DMS79 (cell line): ENCODE measurements at regions not wholly inside any gene's neighbourhood (a gene's known extent, or its start where the extent isn't known, plus 50 kb on each side); places are given as distances from the start of the nearest gene placed in this dataset.
"Not testable (repeated sequence)": the region's sequence is repeated elsewhere in the genome, so short reads cannot be mapped to it uniquely, and the experiment has no call there.

Experiments
- DNase-seq: peaks from one replicate; lab custom pipeline; 2025; lab: John Stamatoyannopoulos, UW

- no peak for DNase-seq
These were observed 904.8 kb upstream of the POT1 start for GRCh38 chr7:125834421-125834820.

- DNase-seq: no peak
These were observed 904.2 kb upstream of the POT1 start for GRCh38 chr7:125833839-125834238.

DNA sequence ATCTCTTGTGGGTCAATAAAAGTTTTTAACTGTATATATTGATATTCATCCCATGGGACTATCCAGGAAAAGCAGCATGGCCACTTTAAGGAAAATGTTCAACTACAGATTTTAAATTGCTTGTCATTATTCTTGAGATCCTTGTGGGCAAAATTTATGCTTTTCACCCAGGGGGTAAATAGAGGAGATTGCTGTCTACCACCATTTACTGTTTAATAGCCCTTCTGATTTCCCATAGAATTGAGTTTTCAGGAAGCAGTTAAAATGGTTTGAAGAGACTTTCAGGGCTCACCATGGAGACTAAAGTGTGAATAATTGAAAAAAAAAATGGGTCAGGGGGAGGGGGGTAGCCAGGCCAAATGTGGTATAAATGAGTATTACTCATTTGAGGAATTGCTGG, 901.1 kb upstream of the POT1 start:
- DNase-seq: no peak

DNA sequence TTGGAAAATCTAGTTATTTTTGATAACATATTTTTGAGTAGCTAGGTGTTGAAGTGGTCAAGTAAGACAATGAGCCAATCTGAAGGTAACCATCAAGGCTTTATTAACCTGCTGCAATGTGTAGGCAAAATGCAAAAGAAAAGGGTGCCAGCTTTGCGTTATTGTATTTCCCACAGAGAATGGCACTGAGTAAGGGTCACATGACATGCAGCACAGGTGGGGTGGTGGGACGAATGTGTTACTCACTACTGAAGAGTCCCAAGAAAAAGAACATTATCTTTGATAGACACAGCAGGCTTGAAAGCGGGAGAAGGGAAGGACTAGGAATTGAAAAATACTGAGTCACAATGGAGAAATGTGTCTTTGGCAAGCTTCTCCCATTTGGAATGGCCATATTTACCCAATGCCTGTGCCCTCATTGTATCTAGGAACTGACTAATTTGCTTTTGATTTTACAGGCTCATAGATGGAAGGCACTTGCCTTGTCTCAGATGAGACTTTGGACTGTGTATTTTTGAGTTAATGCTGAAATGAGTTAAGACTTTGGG, 898.6 kb upstream of the POT1 start:
- DNase-seq: no peak

GRCh38 chr7:125823538-125823937, 893.9 kb upstream of the POT1 start:
- no peak for DNase-seq

- DNase-seq: no peak
These were observed 890.9 kb upstream of the POT1 start for GRCh38 chr7:125820495-125820894.

- DNase-seq: no peak
These were observed 884.5 kb upstream of the POT1 start for GRCh38 chr7:125814100-125814499.

- not testable (repeated sequence) for DNase-seq
These were observed 876.9 kb upstream of the POT1 start for GRCh38 chr7:125806491-125806890.

- no peak for DNase-seq
These were observed 874.6 kb upstream of the POT1 start for GRCh38 chr7:125804273-125804672.

GRCh38 chr7:125780153-125780552, 850.5 kb upstream of the POT1 start:
- DNase-seq: no peak

DNA sequence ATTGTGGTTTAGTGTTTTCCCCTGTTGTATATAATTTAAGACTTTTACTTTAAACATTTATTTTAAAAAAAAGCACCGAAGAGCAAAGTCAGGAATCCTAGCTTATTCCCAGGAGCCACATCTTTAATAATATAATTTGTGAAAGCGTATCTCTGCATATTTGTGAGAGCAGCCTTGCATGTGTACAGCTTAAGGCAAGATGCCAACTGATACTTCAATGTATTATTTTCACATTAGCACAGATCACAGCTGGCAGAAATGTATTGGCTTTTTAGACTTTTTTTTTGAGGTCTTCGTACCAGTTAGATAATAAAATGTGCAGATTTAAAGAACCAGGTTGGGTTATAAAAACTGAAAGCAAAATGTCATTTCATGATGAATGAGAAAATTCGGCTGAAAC, 845.7 kb upstream of the POT1 start:
- peak; percentile 1 for DNase-seq

GRCh38 chr7:125773113-125773785, 843.6 kb upstream of the POT1 start:
- DNase-seq: no peak

DNA sequence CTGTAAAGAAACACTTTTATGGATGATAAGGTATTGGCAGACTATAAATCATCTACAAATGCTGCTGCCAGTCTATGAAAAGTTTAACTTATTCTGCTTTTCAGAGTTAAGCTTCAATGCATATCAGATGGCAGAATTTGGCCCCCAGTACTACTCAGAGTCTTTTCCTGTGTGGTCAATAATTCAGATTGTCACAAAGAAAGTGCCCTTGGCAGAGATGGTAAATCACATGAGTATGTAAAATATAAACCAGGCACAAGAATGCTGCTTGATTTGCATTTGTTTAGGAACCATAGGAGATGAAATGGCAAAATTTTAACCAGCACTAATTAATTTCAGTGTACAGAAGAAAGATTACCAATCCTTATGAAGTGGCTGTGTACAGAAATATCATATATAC, 818.3 kb upstream of the POT1 start:
- DNase-seq: no peak

DNA sequence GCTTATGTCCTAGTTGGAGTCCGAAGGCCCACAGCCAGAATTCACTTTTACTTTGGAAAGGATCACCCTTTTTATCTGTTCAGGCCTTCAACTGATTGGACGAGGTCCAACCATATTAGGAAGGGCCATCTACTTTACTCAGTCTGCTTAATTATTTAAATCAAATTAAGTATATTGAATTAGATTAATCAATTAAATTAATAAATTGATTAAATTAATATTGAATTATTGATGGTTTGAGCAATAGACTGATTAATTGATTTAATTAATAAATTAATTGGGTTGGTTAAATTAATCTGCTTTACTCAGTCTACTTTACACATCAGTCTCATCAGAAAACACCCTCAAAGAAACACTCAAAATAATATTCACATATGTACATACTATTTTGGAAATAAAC, 816.9 kb upstream of the POT1 start:
- DNase-seq: no peak

DNA sequence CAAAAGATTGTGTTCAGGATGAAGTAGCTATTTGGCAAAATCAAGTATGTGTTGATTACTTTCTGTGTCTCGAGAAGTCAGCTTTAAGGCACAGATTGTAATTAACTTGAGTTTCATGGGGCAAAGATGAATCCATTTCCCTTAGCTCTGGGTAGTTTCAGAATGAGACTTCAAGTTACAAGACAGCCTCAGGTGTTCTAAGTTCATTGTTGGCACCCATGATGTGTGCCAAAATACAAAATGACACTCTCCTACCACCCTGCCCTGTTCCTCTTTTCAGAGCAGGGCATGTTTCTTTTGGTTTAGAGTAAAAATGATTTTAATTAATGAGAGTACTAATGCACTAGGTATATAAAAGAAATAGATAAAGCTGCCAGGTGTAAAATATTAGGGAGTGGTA, 797.6 kb upstream of the POT1 start:
- no peak for DNase-seq

DNA sequence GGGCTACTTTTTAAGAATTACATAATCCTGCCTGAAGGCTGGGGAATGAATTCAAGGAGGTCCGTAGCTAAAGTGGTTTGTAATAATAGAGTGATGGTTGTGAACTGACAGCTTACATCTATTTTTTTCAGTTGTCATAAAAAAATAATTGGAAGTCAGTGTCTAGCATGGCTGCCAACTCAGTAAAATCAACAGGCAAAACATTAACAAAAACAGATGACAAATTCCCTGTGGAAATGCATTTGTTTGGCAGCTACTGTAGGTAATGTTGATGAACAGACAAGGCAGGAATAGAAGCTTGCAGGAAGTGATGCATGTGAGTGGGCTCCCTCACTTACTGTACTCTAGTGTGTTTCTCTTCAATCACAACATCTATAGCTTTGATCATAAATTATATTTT, 766.0 kb upstream of the POT1 start:
- no peak for DNase-seq

DNA sequence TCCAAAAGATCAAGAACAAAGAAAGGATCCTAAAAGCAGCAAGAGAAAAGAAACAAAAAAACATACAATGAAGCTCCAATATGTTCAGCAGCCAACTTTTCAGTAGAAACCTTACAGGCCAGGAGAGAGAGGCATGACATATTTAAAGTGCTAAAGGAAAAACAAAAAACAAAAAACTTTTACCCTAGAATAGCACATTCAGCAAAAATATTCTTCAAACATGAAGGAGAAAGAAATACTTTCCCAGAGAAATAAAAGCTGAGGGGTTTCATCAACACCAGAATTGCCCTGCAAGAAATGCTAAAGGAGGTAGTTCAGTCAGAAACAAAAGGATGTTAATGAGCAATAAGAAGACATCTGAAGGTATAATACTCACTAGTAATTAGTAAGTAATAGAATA, 753.5 kb upstream of the POT1 start:
- DNase-seq: no peak

- DNase-seq: no peak
These were observed 751.9 kb upstream of the POT1 start for GRCh38 chr7:125681508-125681907.

- no peak for DNase-seq
These were observed 749.1 kb upstream of the POT1 start for GRCh38 chr7:125678771-125679170.

DNA sequence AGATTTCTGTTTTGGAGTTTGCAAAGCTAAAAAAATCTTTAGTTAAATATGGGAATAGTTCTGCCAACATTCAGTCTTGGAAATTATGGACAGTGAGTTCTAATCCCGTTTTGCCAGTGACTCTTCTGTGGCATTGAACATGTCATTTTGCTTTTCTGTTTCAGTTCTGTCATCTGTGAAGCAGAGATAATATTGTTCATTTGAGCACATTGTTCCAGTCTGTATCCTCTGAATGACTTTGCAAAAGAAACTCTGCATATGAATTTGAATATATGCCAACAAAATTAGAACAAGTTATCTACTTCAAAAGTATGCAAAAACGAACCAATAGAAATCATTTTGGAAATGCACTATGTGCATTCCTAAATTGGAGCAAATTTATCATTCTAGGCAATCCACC, 746.0 kb upstream of the POT1 start:
- DNase-seq: no peak

- no peak for DNase-seq
These were observed 745.5 kb upstream of the POT1 start for GRCh38 chr7:125675169-125675568.

DNA sequence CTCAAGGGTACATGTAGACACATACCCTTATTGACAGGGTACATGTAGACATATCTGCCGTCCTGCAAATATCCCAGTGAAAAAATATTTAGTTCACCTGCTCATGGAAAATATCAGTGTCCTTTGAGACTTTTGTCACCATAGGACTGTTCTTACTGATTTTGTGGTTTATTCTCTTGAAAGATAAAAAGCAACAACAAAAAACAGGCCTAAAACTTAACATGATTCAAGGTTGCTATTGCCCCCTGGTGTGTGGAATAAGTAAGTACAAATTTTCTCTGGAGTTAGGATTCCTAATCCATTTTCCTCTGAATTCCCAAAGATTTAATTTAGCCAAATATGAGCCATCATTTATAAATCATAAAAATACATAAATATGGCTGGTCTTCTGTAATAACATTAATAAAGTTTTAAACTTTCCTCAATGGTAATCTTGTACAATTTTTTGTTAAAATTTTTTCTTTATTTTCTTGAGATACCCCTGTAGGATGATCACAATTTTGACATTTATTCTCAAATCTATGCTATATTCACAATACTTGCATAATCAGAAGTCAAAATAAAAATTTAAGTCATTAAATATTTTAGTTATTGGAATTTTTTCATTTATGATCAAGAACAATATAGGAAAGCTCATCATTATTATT, 741.4 kb upstream of the POT1 start:
- DNase-seq: no peak

- DNase-seq: no peak
These were observed 738.8 kb upstream of the POT1 start for GRCh38 chr7:125668321-125668993.
